Dendritic cell treated with granulocyte-macrophage colony-stimulating factor and Interleukin-4, amounts not matched to agents 40 ng/mL and 50 ng/mL, for 4 days (primary cell): ENCODE measurements at regions not wholly inside any gene's neighbourhood (a gene's known extent, or its start where the extent isn't known, plus 50 kb on each side); places are given as distances from the start of the nearest gene placed in this dataset.

ENCODE experiments used
- H3K27ac Mint-ChIP-seq: one replicate; pipeline ENCODE4 v1.8.0; 2022; ENCODE audit warnings: mild to moderate bottlenecking, mixed read lengths
- H3K27me3 Mint-ChIP-seq: one replicate; pipeline ENCODE4 v1.8.0; 2022; ENCODE audit warnings: mild to moderate bottlenecking, mixed read lengths
- H3K36me3 Mint-ChIP-seq: one replicate; pipeline ENCODE4 v1.8.0; 2022; ENCODE audit warnings: low read depth, mixed read lengths
- H3K4me1 Mint-ChIP-seq: one replicate; pipeline ENCODE4 v1.8.0; 2022; ENCODE audit warnings: low read depth, mixed read lengths
- H3K4me3 Mint-ChIP-seq: one replicate; pipeline ENCODE4 v1.8.0; 2022; ENCODE audit warnings: mild to moderate bottlenecking, moderate library complexity, mixed read lengths
- H3K9me3 Mint-ChIP-seq: one replicate; pipeline ENCODE4 v1.8.0; 2022; ENCODE audit warnings: mixed read lengths
- intact Hi-C: fragments of 100-400 bp; cut with micrococcal nuclease; formaldehyde crosslinking; loops from one replicate; pipeline ENCODE4 v1.15.0; 2022

DNA sequence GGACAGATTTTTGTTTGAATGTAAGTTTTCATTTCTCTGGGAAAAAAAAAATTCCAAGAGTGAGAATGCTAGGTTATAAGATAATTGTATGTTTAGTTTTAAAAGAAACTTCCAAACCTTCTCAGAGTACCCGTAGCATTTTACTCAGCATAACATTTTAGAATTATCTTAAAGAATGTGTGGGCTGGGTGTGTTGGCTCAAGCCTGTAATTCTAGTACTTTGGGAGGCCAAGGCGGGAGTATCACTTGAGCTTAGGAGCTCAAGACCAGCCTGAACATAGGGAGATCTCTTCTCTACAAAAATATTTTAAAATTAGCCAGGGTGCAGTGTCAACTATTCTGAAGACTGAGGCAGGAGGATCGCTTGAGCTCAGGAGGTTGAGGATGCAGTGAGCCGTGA lies 57.4 kb upstream of the RMP24 start:
- intact Hi-C loops, result no loop called here
- no peak overlapping the region for H3K27ac Mint-ChIP-seq
- peaks cover 8% of the 10 kb centered on the region for H3K4me1 Mint-ChIP-seq
- H3K36me3 Mint-ChIP-seq, result no peaks in the 10 kb centered on the region
- no peak overlapping the region for H3K4me3 Mint-ChIP-seq
- H3K9me3 Mint-ChIP-seq, result no peaks in the 10 kb centered on the region
- no peaks in the 10 kb centered on the region for H3K27me3 Mint-ChIP-seq

DNA sequence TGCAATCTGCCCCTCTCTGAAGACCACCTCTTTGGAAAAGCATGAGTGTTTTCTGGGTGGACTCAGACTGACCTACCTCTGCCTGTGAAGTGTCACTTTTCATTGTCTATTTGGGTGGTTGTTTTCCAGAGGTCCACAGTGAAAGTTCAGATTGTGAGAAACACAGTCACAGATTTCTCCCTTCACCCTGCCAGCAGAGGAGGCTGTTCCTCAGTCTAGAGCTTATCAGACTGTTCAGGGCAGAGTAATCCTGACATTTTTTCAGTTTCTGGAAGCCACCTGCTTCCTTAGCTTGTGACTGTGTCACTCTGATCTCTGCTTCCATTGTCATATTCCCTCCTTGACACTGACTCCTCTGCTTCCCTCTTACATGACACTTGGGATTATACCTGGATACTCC lies 55.4 kb upstream of the RMP24 start:
- peaks cover 2% of the 10 kb centered on the region for H3K27me3 Mint-ChIP-seq
- no peak overlapping the region for H3K4me3 Mint-ChIP-seq
- intact Hi-C loops, result no loop called here
- no peaks in the 10 kb centered on the region for H3K9me3 Mint-ChIP-seq
- H3K36me3 Mint-ChIP-seq, result no peaks in the 10 kb centered on the region
- H3K4me1 Mint-ChIP-seq, result peaks cover 6% of the 10 kb centered on the region
- H3K27ac Mint-ChIP-seq, result no peak overlapping the region

DNA sequence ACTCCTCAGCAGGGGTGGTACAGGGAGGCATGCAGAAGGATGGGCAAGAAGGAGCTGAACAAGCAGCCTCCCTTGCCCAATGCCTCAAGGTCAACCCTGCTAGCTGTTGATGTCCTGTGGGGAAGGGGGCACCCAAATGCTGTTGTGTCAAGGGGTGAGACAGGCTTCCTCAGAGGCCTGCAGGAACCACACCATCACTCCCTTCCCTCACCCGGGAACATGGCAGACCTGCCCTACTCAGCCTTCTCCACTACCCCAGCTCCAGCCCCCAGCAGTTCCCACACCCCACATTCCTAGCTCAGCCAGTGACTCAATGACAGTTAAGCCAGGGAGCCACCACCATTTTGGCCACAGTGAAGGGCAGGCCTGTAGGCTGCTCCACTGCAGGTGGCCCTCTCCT lies 53.9 kb upstream of the RMP24 start:
- intact Hi-C loops, result no loop called here
- no peak overlapping the region for H3K4me3 Mint-ChIP-seq
- H3K4me1 Mint-ChIP-seq, result no peaks in the 10 kb centered on the region
- H3K27me3 Mint-ChIP-seq, result peaks cover 3% of the 10 kb centered on the region
- no peaks in the 10 kb centered on the region for H3K36me3 Mint-ChIP-seq
- H3K9me3 Mint-ChIP-seq, result no peaks in the 10 kb centered on the region
- no peak overlapping the region for H3K27ac Mint-ChIP-seq

DNA sequence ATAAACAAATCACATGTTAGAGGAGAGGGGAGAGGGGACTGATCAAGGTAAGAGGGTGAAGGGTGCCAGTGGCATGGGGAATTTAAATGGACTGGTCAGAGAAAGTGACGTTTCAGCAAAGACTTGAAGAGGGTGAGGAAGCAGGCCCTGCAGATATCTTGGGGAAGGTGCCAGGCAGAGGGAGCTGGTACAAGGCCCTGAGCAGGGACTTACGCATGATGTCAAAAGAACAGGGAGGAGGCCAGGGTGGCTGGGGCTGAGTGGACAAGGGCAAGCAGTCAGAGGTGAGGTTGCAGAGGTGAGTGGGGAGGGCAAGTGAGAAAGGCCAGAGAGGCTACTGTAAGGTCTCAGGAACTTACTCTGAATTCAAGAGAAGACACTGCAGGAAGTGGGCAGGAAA lies 53.3 kb upstream of the RMP24 start:
- peaks cover 3% of the 10 kb centered on the region for H3K27me3 Mint-ChIP-seq
- H3K4me1 Mint-ChIP-seq, result no peaks in the 10 kb centered on the region
- H3K4me3 Mint-ChIP-seq, result no peak overlapping the region
- no peaks in the 10 kb centered on the region for H3K36me3 Mint-ChIP-seq
- no peak overlapping the region for H3K27ac Mint-ChIP-seq
- intact Hi-C loops, result no loop called here
- H3K9me3 Mint-ChIP-seq, result no peaks in the 10 kb centered on the region

DNA sequence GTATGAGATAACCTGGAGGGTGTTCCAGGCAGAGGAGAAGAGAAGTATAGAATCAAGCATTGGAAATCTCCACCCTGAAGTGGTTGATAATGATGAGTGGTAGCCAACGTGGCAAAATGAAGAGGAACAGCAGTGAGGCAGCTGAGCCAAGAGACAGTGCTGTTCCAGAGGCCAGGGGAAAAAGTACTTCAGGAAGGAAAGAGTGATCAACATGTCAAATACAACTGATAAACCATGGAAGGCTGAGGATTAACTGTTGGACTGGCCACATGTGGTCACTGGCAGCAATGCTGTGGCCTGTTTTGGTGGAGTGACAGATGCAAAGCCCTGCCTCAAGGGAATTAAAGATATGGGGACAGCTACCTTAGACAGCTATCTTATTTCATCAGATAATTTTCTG lies 51.9 kb upstream of the RMP24 start:
- H3K27ac Mint-ChIP-seq, result no peak overlapping the region
- H3K36me3 Mint-ChIP-seq, result no peaks in the 10 kb centered on the region
- intact Hi-C loops, result no loop called here
- no peaks in the 10 kb centered on the region for H3K9me3 Mint-ChIP-seq
- no peaks in the 10 kb centered on the region for H3K4me1 Mint-ChIP-seq
- H3K4me3 Mint-ChIP-seq, result no peak overlapping the region
- H3K27me3 Mint-ChIP-seq, result peaks cover 6% of the 10 kb centered on the region
